ENCODE measurements at regions not wholly inside any gene's neighbourhood (a gene's known extent, or its start where the extent isn't known, plus 50 kb on each side); places are given as distances from the start of the nearest gene placed in this dataset.
A peak's percentile ranks its signal among the peaks of the same experiment; 100 is the strongest.

GRCh38 chr5:173808079-173808808 is 79.9 kb upstream of the CPEB4 start:
- no peak for DNase-seq

GRCh38 chr5:173809014-173809413 is 79.1 kb upstream of the CPEB4 start:
- DNase-seq, result no peak

- DNase-seq, result no peak
Measured at GRCh38 chr5:173812811-173813550, 75.2 kb upstream of the CPEB4 start.

GRCh38 chr5:173814053-173814452 is 74.1 kb upstream of the CPEB4 start:
- no peak for DNase-seq

DNA sequence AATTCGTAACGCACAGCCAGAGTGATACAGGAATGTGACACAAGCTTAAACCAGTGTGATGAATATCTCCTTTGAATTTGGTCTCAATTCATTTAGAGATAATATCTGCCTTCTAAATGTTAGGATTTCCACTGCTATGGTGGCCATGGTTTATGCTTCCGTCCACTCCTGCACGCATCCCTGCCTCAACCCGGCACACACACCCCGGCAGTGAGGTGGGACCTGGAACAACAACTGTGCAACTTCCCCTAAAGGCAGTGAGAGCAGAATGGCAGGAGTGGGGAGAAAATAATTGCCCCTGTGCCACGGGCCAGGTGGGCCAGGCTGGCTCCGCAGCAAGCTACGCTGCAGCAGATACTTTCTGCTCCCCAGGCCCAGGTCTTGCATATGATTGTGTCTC is 72.6 kb upstream of the CPEB4 start:
- DNase-seq, result no peak

DNA sequence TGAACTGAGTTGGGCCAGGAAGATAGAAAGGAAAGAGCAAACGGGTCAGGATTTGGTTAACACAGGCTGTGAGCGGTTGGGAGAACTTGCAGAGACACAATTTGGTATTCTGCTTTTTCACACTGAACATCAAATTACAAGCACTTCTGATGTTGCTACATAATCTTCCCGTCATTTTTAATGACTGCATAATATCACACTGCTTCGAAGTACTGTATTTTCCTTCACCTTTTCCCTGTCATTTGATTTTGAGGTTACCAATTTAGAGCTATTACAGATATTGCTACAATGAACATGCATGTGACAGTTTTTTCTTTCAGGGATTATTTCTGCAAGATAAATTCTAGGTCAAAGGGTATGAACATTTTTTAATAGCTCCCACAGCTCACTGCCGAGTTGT is 71.4 kb upstream of the CPEB4 start:
- DNase-seq, result no peak

DNA sequence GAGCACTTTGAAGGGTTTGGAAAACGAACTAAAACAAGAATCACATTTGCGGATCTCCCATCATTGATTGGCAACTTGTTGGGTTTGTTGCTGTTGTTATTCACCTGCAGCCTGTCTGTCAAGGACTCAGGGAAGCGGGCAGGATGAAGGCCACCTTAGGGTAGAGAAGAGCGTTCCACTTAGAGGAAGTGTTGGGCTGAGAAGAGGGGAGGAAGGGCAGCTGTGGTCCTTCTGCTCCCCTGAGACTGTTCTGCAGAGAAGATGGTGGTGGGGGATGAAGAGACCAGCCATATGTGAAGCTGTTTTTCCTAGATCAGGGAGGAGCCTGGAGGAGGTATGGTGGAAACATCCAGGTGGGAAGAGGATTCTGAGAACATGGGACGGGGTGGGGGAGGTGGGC is 70.6 kb upstream of the CPEB4 start:
- DNase-seq, result no peak

DNA sequence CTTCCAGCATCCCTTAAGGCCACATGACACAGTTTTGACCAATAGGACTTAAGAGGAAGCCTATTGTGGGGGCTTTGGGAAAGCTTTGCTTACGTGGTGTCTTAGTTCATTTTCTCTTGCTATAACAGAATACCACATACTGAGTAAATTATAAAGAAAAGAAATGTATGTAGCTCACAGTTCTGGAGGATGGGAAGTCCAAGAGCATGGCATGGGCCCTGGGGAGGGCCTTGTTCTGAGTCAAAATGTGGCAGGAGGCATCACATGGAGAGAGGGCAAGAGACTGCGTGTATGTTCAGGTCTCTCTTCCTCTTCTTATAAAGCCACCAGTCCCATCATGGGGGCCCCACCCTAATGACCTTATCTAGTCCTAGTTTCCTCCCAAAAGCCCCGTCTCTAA is 68.6 kb upstream of the CPEB4 start:
- DNase-seq, result no peak

GRCh38 chr5:173823274-173823644 is 64.9 kb upstream of the CPEB4 start:
- DNase-seq, result no peak

- no peak for DNase-seq
Measured at GRCh38 chr5:173823721-173824567, 64.2 kb upstream of the CPEB4 start.

- no peak for DNase-seq
Measured at GRCh38 chr5:173825215-173825865, 62.8 kb upstream of the CPEB4 start.

GRCh38 chr5:173826086-173826427 is 62.1 kb upstream of the CPEB4 start:
- no peak for DNase-seq

DNA sequence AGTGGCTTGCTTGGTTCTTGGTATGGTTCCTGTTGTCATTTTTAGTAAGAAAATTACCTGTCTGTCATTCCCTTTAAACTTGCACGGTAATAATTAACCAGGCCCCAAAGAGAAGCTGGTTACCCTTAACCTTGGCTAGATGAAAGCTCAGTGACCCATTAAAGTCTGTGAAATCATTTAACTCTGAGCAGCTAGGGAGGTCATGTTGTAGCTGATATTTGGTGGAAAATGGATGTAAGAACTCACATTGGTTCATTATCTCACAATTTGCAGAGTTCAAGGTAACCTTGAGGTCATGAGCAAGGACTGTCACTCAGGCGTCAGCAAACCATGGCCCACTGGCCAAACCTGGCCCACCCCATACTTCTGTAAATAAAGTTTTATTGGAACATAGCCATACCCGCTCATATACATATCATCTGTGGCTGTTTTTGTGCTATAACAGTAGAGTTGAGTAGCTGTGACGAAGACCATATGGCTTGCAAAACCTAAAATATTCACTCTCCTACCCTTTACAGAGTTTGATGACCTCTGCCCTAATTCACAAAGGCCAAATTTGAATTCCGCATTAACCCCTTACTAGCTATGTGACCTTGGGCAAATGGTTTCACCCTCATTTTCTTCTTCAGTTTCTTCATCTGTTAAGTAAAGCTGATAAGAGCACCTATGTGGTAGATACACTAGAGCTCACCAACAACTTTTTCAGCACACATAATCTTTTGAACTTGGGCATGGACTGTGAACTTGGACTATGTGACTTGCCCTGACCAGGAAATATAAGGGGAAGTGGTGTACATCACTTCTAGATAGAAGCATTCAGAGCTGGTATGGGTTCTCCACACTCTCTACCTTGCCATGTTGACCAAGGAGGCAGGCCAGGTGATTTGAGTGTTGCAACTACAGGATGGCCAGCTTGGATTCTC is 61.5 kb upstream of the CPEB4 start:
- no peak for DNase-seq

- no peak for DNase-seq
Measured at GRCh38 chr5:173828952-173829351, 59.2 kb upstream of the CPEB4 start.

GRCh38 chr5:173829826-173830225 is 58.3 kb upstream of the CPEB4 start:
- peak; percentile 4 for DNase-seq

DNA sequence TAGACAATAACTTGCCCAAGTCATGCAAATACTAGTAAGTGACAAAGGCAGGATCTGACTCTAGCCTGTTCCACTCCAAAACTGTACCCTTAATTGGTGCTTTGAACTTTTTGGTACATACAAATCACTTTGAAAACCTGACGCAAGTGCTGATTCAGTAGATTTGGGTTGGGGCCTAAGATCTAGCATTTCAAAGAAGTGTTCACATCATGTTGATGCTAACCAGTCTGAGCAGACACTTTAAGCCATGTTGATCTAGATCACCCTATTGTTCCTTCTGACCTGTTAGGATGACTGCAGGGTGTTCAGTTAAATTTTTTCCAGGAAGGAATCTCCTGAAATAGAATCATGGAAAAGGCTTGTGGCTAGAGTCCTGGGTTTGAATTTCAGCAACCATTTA is 57.7 kb upstream of the CPEB4 start:
- DNase-seq, result no peak

DNA sequence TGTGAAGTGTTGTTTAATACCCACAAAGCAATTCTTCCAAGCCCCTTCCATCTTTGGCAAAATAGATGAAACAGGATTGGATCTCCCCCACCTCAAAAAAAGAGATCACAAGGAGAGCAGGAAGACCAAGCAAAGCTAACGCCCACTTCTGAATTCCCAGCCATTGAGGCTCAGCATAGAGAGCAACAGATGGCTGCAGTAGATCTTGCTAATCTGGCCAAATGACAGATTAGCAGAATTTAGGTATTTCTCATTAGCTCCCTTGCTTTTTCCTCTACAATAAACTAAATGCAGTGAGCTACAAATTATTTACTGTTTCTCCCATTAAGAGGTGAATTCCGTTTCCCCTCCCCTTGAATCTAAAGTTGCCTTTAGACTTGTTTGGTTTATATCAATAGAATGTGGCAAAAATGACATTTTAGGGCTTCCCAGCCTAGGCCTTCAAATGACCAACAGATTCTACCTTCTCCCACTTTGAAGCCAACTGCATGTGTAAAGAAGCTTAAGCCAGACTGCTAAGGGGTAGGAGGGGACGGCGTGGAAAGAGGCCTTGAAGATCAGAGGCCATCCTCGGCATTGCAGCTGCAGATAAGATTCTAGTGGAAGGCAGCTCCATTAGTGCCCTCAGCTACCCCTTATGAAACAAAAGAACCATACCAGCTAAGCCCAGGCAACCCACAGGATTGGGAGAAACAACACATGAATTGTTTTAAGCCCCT is 56.8 kb upstream of the CPEB4 start:
- DNase-seq, result no peak

- no peak for DNase-seq
Measured at GRCh38 chr5:173832386-173832785, 55.8 kb upstream of the CPEB4 start.

GRCh38 chr5:173833196-173833985 is 54.8 kb upstream of the CPEB4 start:
- no peak for DNase-seq

GRCh38 chr5:173834071-173834771 is 53.9 kb upstream of the CPEB4 start:
- DNase-seq, result no peak

Data from NCI-H510A (cell line).